ENCODE measurements at regions not wholly inside any gene's neighbourhood (a gene's known extent, or its start where the extent isn't known, plus 50 kb on each side); places are given as distances from the start of the nearest gene placed in this dataset.
"Not testable (repeated sequence)": the region's sequence is repeated elsewhere in the genome, so short reads cannot be mapped to it uniquely, and the experiment has no call there.

DNA sequence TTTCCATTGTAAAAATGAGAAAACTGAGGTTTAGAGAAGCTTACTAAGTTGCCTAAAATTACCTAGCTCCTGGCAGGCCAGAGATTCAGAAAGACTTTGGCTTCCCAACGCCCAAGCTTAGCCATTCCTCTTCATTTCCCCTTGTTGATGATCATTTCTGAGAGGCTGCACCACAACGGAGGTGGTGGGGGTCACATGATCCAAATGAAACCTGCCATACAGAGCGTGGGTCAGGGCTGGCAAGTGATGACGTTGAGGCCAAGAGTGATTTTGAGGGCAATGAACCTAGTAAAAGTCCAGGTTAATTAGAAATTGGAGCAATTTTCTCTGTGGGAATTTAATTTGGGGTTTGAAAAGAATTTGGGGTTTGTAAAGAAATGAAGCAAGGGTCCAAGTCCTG, 109.9 kb downstream of the TMEM182 start:
- Histone ChIP-seq H3K36me3 (no peaks in the 10 kb centered on the region), H3K9me3 (no peaks in the 10 kb centered on the region), H3K27ac (no peak overlapping the region), H3K4me3 (no peak overlapping the region), H3K4me1 (no peaks in the 10 kb centered on the region), H3K27me3 (no peaks in the 10 kb centered on the region)
- intact Hi-C loops (cut with DNase I): no loop called here
- ATAC-seq: no peak
- TF ChIP-seq, protein P1, sequence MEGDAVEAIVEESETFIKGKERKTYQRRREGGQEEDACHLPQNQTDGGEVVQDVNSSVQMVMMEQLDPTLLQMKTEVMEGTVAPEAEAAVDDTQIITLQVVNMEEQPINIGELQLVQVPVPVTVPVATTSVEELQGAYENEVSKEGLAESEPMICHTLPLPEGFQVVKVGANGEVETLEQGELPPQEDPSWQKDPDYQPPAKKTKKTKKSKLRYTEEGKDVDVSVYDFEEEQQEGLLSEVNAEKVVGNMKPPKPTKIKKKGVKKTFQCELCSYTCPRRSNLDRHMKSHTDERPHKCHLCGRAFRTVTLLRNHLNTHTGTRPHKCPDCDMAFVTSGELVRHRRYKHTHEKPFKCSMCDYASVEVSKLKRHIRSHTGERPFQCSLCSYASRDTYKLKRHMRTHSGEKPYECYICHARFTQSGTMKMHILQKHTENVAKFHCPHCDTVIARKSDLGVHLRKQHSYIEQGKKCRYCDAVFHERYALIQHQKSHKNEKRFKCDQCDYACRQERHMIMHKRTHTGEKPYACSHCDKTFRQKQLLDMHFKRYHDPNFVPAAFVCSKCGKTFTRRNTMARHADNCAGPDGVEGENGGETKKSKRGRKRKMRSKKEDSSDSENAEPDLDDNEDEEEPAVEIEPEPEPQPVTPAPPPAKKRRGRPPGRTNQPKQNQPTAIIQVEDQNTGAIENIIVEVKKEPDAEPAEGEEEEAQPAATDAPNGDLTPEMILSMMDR (IDR thresholded peaks at IDR 0.05): no peak
- no peak for DNase-seq

DNA sequence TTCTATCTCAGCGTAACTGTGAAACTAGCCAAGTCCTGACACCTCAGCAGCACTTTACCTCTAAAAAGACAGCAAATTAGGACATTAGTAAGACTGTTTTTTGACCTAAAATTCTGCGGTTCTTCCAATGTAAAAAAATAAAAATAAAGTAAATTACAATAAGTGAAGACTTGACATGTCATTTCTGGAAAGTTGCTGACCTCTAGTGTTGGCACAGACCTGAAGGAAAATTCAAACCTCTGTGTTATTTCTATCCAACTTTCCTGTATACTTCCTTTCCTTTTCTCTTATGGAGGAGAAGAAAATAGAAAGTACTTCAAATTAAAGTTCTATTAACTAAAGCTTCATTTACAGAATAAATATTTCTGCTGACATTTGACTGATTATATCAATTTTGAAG, 110.6 kb downstream of the TMEM182 start:
- ATAC-seq (no peak), DNase-seq (no peak)
- no peaks in the 10 kb centered on the region for H3K36me3 ChIP-seq
- intact Hi-C loops (cut with DNase I): no loop called here
- H3K4me1 ChIP-seq: no peaks in the 10 kb centered on the region
- H3K27me3 ChIP-seq: no peaks in the 10 kb centered on the region
- H3K27ac ChIP-seq: no peak overlapping the region
- H3K4me3 ChIP-seq: no peak overlapping the region
- TF ChIP-seq, protein P1 (IDR thresholded peaks at IDR 0.05): no peak
- no peaks in the 10 kb centered on the region for H3K9me3 ChIP-seq

DNA sequence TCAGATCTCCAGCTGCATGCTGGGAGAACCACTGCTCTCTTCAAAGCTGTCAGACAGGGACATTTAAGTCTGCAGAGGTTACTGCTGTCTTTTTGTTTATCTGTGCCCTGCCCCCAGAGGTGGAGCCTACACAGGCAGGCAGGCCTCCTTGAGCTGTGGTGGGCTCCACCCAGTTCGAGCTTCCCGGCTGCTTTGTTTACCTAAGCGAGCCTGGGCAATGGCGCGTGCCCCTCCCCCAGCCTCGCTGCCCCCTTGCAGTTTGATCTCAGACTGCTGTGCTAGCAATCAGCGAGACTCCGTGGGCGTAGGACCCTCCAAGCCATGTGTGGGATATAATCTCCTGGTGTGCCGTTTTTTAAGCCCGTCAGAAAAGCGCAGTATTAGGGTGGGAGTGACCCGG, 117.7 kb downstream of the TMEM182 start:
- intact Hi-C loops (cut with DNase I); H3K9me3 ChIP-seq; DNase-seq; H3K36me3 ChIP-seq; H3K27me3 ChIP-seq; H3K27ac ChIP-seq; ATAC-seq; H3K4me1 ChIP-seq; H3K4me3 ChIP-seq: not testable (repeated sequence)

DNA sequence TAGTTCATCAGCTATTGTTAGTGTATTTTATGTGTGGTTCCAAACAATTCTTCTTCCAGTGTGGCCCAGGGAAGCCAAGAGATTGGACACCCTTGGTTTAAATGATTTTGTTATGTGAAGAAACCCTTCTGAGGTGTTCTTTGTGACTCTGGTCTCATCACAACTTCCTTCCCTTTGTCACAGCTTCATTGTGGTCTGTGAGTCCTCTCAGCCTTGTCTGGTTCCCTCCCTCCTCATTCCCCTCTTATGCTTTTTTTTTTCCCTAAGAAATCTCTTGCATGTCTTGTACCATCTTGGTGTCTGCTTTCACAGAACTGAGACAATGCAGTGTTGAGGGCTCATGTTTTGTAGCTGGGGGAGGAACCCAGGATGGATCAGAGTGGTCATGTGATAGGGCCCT, 118.9 kb downstream of the TMEM182 start:
- TF ChIP-seq, protein P1 (IDR thresholded peaks at IDR 0.05): no peak
- ATAC-seq: no peak
- H3K27me3 ChIP-seq: no peaks in the 10 kb centered on the region
- H3K4me3 ChIP-seq: no peak overlapping the region
- H3K4me1 ChIP-seq: no peaks in the 10 kb centered on the region
- intact Hi-C loops (cut with DNase I): no loop called here
- no peak for DNase-seq
- no peaks in the 10 kb centered on the region for H3K9me3 ChIP-seq
- no peaks in the 10 kb centered on the region for H3K36me3 ChIP-seq
- H3K27ac ChIP-seq: no peak overlapping the region

DNA sequence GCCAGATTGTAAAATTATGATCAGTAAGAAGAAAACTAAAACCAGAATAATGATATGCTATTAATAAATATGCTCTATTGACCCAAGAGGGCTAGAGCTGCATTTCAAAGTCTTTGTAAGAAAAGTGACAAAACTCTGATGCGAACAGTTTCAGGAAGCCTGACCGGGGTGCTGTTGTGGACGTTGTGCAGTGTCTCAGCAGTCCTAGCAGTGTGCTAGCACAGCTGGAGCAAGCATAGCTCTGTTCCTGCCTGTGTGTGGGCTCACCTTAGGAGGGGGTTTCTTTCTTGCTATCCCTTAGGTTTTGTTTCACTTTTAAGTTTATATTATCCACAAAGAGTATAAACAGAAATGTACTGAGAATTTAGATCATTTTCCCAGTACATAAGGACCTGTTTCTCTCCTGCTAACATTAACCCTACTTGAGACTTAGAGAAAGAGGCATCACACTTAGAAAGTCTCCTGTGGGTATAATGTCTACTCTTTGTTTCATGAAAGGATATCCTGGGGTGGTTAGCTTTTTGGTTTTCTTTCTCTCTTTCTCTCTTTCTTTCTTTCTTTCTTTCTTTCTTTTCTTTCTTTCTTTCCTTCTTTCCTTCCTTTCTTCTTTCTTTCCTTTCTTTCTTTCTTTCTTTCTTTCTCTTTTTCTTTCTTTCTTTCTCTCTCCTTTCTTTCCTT, 124.5 kb downstream of the TMEM182 start:
- Histone ChIP-seq H3K4me3 (no peak overlapping the region), H3K9me3 (no peaks in the 10 kb centered on the region), H3K27ac (no peak overlapping the region), H3K36me3 (no peaks in the 10 kb centered on the region), H3K4me1 (no peaks in the 10 kb centered on the region), H3K27me3 (no peaks in the 10 kb centered on the region)
- DNase-seq (no peak), ATAC-seq (no peak)
- intact Hi-C loops (cut with DNase I): no loop called here
- TF ChIP-seq, protein P1 (IDR thresholded peaks at IDR 0.05): no peak

DNA sequence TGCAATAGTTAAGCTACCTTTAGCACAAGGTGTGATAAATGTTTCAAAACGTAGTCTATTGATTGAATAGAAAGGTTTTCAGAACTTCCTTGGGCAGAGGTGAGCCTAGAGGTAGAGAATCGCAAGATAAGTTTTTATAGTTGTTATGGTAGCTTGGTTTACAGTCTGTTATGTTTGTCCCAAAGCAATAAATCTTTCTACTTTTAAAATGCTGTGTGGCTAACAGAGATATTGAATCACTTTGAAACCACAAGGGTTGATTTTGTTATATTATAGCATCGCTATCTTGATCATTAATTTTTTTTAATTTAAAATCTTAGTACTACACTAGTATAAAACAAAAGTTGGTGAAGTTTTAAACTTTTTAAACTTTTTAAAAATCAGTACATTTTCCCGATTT, 126.7 kb downstream of the TMEM182 start:
- intact Hi-C loops (cut with DNase I): no loop called here
- TF ChIP-seq, protein P1 (IDR thresholded peaks at IDR 0.05): no peak
- ATAC-seq: no peak

More for the DNA sequence above, 126.7 kb downstream of the TMEM182 start:
- Histone ChIP-seq H3K4me1 (no peaks in the 10 kb centered on the region), H3K27me3 (no peaks in the 10 kb centered on the region), H3K27ac (no peak overlapping the region), H3K4me3 (no peak overlapping the region), H3K36me3 (no peaks in the 10 kb centered on the region), H3K9me3 (no peaks in the 10 kb centered on the region)
- DNase-seq: no peak
